ENCODE measurements at regions not wholly inside any gene's neighbourhood (a gene's known extent, or its start where the extent isn't known, plus 50 kb on each side); places are given as distances from the start of the nearest gene placed in this dataset.

- TF ChIP-seq POLR2AphosphoS5 (IDR thresholded peaks at IDR 0.05) (no peak), CTCF (IDR thresholded peaks at IDR 0.05 in 8 of 11, conservative IDR thresholded peaks at IDR 0.05 in 3 of 11) (no peak)
Observed at GRCh38 chr13:44719857-44720671, 143.9 kb upstream of the TSC22D1 start.

All from spleen (tissue), 7 donors.